GM12892 (cell line): ENCODE measurements at regions not wholly inside any gene's neighbourhood (a gene's known extent, or its start where the extent isn't known, plus 50 kb on each side); places are given as distances from the start of the nearest gene placed in this dataset.

ENCODE experiments used
- DNase-seq: peaks from one replicate; pipeline ENCODE4 v3.0.0; 2011; ENCODE audit not compliant: insufficient read length
- FAIRE-seq: peaks from 2 replicates; lab custom pipeline; 2011; peaks lifted over from hg19 to GRCh38; lab: Jason Lieb, UNC
- POLR2A ChIP-seq: IDR thresholded peaks from 2 replicates; pipeline ENCODE4 v1.6.1; 2011; ENCODE audit warnings: low read depth, low read length, control low read depth
- POLR2AphosphoS5 ChIP-seq: IDR thresholded peaks from 2 replicates; pipeline ENCODE4 v1.6.1; 2011; ENCODE audit warnings: low read depth, low read length, control low read depth
- TAF1 ChIP-seq: IDR thresholded peaks from 2 replicates; pipeline ENCODE4 v1.6.1; 2011; ENCODE audit warnings: low read depth, mild to moderate bottlenecking, control low read depth, low read length, borderline replicate concordance

GRCh38 chr2:41111836-41112627 is 660.1 kb upstream of the SLC8A1 start:
- TF ChIP-seq POLR2AphosphoS5: no peak
- no peak for TF ChIP-seq TAF1
- no peak for DNase-seq
- no peak for FAIRE-seq

DNA sequence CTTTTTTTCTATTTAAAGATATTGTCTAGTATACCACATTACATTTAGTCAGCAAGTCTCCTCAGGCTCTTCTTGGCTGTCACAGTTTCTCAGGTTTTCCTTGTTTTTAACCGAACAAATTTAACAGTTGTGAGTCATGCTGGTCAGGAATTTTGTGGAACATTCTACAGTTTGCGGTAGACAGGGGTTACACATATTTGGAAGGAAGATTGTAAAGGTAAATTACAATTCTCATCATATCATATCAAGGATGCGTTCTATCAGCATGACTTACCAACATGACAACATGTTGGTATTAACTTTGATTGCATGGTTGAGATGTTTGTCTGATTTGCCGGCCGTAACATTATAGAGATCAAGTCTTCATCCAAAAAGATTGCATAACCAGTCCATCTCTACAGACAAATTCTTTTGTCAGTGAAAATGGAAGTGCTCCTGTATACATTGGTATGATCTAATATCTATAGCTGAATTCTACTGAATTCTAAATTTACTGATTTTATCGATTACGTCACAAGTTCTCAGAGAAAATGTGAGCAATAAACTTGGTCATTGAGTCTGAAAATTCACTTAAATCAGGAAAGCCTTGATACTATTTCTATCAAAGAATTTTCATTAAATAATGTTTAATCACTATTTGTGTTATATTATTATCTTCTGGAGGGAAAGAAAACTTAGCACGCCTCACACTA is 664.4 kb upstream of the SLC8A1 start:
- no peak for FAIRE-seq
- TF ChIP-seq POLR2AphosphoS5: no peak
- no peak for TF ChIP-seq POLR2A
- no peak for TF ChIP-seq TAF1
- DNase-seq: no peak

- FAIRE-seq (no peak), DNase-seq (no peak)
- no peak for TF ChIP-seq TAF1
- TF ChIP-seq POLR2A: no peak
- no peak for TF ChIP-seq POLR2AphosphoS5
Observed at GRCh38 chr2:41119489-41119888, 667.6 kb upstream of the SLC8A1 start.

DNA sequence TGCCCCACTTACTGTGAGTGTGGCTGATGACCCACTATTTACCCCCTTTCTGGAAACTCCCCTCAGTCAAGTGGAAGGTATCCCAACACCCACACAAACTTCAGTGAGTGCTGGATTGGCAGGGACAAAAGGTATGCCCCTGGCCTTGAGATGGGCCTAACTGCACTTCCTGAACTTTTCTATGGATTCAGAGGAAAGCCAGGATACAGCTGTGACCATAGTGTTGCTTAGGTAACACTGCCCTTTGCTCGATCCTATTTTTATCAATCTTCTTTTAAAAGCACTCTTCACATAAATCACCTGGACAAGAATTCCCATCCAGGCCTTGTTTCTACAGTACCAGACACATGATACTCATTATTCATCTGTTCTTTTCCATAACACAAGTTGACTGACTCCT is 671.5 kb upstream of the SLC8A1 start:
- FAIRE-seq: no peak
- DNase-seq: no peak
- TF ChIP-seq POLR2AphosphoS5: no peak
- TF ChIP-seq POLR2A: no peak
- TF ChIP-seq TAF1: no peak

- no peak for FAIRE-seq
- DNase-seq: no peak
- TF ChIP-seq POLR2AphosphoS5 (no peak), TAF1 (no peak), POLR2A (no peak)
Observed at GRCh38 chr2:41127351-41127750, 675.5 kb upstream of the SLC8A1 start.

DNA sequence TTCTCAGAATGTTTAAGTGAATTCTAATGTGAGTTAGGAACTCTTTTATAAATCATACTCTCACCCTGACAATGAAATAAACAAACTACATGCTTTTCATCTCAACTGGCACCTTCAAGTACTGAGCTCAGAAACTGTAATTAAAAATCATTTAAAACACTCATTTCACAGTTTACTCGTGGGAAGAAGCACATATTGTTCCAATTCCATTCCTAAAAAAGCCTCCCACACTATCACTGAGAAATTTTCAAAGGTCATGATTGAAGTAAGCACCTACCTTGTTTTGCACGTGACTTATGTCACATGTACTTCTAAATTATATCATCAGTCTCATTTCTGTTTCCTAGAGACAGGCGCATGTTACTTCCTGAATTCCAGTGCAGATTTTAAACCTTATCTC is 678.1 kb upstream of the SLC8A1 start:
- FAIRE-seq: no peak

GRCh38 chr2:41137031-41137430 is 685.1 kb upstream of the SLC8A1 start:
- no peak for FAIRE-seq
- no peak for DNase-seq

More for the DNA sequence above, 678.1 kb upstream of the SLC8A1 start:
- no peak for DNase-seq
- TF ChIP-seq POLR2A (no peak), TAF1 (no peak), POLR2AphosphoS5 (no peak)

DNA sequence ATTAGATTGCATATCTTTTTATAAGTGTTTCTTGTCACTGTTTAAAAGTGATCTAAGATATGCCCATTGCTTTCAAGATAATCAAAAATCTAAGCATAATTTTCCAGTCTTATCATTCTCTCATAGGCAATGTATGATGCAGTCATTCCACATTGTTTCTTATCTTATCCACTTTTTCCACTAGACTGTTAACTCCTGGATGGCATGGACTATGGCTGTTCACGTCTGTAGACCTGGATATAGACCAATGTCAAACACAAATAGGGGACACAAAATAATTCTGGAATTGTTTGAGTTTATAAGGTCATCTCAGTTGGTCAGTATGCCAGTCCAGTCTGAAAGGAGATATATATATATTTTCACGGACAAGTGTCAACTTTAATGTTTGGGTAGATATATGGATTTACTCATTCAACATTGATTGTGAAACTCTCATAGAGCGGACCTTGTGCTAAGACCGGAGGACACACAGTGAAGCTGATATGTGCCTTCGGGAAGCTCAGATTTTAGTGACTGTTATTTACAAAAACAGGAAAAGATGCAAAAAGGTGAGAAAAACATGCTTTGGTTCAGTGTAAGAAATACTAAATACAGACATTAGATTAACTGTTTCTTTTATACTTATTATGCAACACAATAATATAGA is 689.4 kb upstream of the SLC8A1 start:
- FAIRE-seq: no peak
- no peak for TF ChIP-seq POLR2AphosphoS5
- no peak for TF ChIP-seq POLR2A
- no peak for TF ChIP-seq TAF1
- no peak for DNase-seq

More at GRCh38 chr2:41137031-41137430, 685.1 kb upstream of the SLC8A1 start:
- TF ChIP-seq POLR2A (no peak), POLR2AphosphoS5 (no peak), TAF1 (no peak)

DNA sequence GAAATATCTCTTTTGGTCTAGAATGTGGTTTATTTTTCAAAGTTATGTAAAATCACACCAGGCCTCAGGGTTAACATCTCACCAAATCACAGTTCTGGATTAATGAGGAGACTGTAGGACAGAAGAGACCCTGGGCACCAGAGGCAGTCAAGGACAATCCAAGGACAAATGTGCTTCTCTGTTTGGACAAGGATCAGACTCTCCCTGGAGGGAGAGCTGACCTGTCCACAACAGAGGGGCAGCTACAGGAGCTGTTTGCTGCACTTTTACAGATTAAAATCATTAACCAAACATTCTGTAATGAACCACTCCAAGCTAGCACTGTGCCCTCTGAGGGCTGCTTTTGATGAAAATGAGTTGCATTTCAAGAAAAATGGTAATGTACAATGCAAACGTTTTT is 690.6 kb upstream of the SLC8A1 start:
- no peak for DNase-seq
- no peak for FAIRE-seq
- no peak for TF ChIP-seq POLR2AphosphoS5
- no peak for TF ChIP-seq TAF1
- TF ChIP-seq POLR2A: no peak

DNA sequence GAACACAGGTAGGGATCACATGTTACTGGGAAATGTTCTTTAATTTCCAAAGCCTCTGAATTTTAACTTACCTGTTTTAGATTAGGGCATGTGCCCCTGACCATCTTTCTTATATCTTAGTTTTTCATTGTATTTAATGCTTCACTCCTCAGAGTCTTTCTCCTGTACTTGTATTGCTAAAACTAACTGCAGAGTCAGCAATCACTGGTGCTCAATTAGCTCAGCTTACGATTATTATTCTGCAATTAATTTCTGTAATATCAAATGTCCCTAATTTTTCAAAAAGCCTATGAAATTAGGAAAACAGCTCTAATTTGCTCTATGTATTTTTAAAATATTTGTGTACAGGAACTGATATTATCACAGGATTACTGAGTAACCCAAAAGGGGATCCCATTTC is 693.2 kb upstream of the SLC8A1 start:
- no peak for DNase-seq
- TF ChIP-seq TAF1 (no peak), POLR2AphosphoS5 (no peak), POLR2A (no peak)
- no peak for FAIRE-seq

DNA sequence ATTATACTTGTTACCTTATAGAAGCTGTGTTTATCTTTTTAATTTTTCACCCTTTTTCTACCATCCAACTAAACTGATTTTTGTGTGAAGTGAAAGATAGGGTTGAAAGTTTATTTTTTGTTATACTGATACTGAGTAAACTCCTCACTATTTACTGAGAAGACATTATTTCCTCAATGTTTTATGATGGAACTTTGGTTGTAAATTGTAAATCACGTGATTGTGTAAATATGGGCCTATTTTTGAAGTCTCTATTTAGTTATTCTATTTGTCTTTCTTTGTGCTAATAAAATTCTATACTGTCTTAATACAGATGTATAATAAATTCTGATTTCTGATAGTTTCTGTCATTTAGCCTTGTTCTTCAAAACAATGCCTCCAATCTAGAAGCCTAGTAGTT is 697.2 kb upstream of the SLC8A1 start:
- DNase-seq (no peak), FAIRE-seq (no peak)
- TF ChIP-seq TAF1 (no peak), POLR2A (no peak), POLR2AphosphoS5 (no peak)
